HG02763 (cell line): ENCODE measurements at regions not wholly inside any gene's neighbourhood (a gene's known extent, or its start where the extent isn't known, plus 50 kb on each side); places are given as distances from the start of the nearest gene placed in this dataset.

ENCODE experiments used
- ATAC-seq: cut with Tn5 transposase; IDR thresholded peaks from one replicate; pipeline ENCODE4 v1.9.1; 2021; ENCODE audit warnings: mild to moderate bottlenecking, moderate library complexity; ENCODE audit not compliant: unreplicated experiment

GRCh38 chr20:16175322-16175961 is 397.8 kb downstream of the KIF16B start:
- ATAC-seq, result no peak

GRCh38 chr20:16174311-16174710 is 398.9 kb downstream of the KIF16B start:
- no peak for ATAC-seq

GRCh38 chr20:16173044-16173443 is 400.2 kb downstream of the KIF16B start:
- ATAC-seq, result no peak

- ATAC-seq, result no peak
Measured at GRCh38 chr20:16171180-16171579, 402.1 kb downstream of the KIF16B start.

- ATAC-seq, result no peak
Measured at GRCh38 chr20:16170406-16170971, 402.8 kb downstream of the KIF16B start.

- no peak for ATAC-seq
Measured at GRCh38 chr20:16167423-16168130, 405.7 kb downstream of the KIF16B start.

GRCh38 chr20:16166737-16167136 is 406.5 kb downstream of the KIF16B start:
- ATAC-seq, result no peak

GRCh38 chr20:16158976-16159286 is 414.3 kb downstream of the KIF16B start:
- ATAC-seq, result peak; percentile 38

- ATAC-seq, result peak; percentile 84
Measured at GRCh38 chr20:16158090-16158975, 414.9 kb downstream of the KIF16B start.

- no peak for ATAC-seq
Measured at GRCh38 chr20:16147916-16148315, 425.3 kb downstream of the KIF16B start.

- ATAC-seq, result no peak
Measured at GRCh38 chr20:16147216-16147615, 426.0 kb downstream of the KIF16B start.

- no peak for ATAC-seq
Measured at GRCh38 chr20:16145919-16146318, 427.3 kb downstream of the KIF16B start.

- no peak for ATAC-seq
Measured at GRCh38 chr20:16143596-16143995, 429.7 kb downstream of the KIF16B start.

GRCh38 chr20:16135630-16136029 is 437.6 kb downstream of the KIF16B start:
- ATAC-seq, result no peak

- no peak for ATAC-seq
Measured at GRCh38 chr20:16132036-16132798, 441.0 kb downstream of the KIF16B start.

- ATAC-seq, result no peak
Measured at GRCh38 chr20:16129411-16129810, 443.8 kb downstream of the KIF16B start.

GRCh38 chr20:16128538-16129106 is 444.6 kb downstream of the KIF16B start:
- no peak for ATAC-seq

GRCh38 chr20:16125816-16126215 is 447.4 kb downstream of the KIF16B start:
- no peak for ATAC-seq

GRCh38 chr20:16124911-16125776 is 448.1 kb downstream of the KIF16B start:
- no peak for ATAC-seq
